ENCODE measurements at regions not wholly inside any gene's neighbourhood (a gene's known extent, or its start where the extent isn't known, plus 50 kb on each side); places are given as distances from the start of the nearest gene placed in this dataset.

GRCh38 chr11:70732023-70732880, 333.9 kb downstream of the CTTN start:
- Histone ChIP-seq H3K4me1 (no peaks in the 10 kb centered on the region), H3K9me3 (no peaks in the 10 kb centered on the region), H3K27me3 (peaks cover 0 to 25% of the 10 kb centered on the region in 2 donors), H3K36me3 (no peaks in the 10 kb centered on the region), H3K27ac (no peak overlapping the region), H3K4me3 (no peak overlapping the region)
- no peak for DNase-seq
- intact Hi-C loops (cut with DNase I; ENCODE audit: low total_unique reads): no loop called here
- no peak for TF ChIP-seq CTCF (IDR thresholded peaks at IDR 0.05)

- no peak for DNase-seq
- Histone ChIP-seq H3K4me3 (no peak overlapping the region), H3K36me3 (no peaks in the 10 kb centered on the region), H3K27me3 (peaks cover 0 to 25% of the 10 kb centered on the region in 2 donors), H3K4me1 (no peaks in the 10 kb centered on the region), H3K27ac (no peak overlapping the region), H3K9me3 (no peaks in the 10 kb centered on the region)
- intact Hi-C loops (cut with DNase I; ENCODE audit: low total_unique reads): no loop called here
- TF ChIP-seq CTCF (IDR thresholded peaks at IDR 0.05): no peak
Measured at GRCh38 chr11:70732881-70733196, 334.5 kb downstream of the CTTN start.

- intact Hi-C loops (cut with DNase I; ENCODE audit: low total_unique reads): no loop called here
- Histone ChIP-seq H3K27me3 (peaks cover 0 to 22% of the 10 kb centered on the region in 2 donors), H3K27ac (no peak overlapping the region), H3K4me1 (no peaks in the 10 kb centered on the region), H3K4me3 (no peak overlapping the region), H3K36me3 (no peaks in the 10 kb centered on the region), H3K9me3 (no peaks in the 10 kb centered on the region)
- TF ChIP-seq CTCF (IDR thresholded peaks at IDR 0.05): no peak
- no peak for DNase-seq
Measured at GRCh38 chr11:70733327-70734325, 335.3 kb downstream of the CTTN start.

- no peak for DNase-seq
- Histone ChIP-seq H3K4me3 (no peak overlapping the region), H3K9me3 (no peaks in the 10 kb centered on the region), H3K36me3 (no peaks in the 10 kb centered on the region), H3K27me3 (peaks cover 0 to 22% of the 10 kb centered on the region in 2 donors), H3K27ac (no peak overlapping the region), H3K4me1 (no peaks in the 10 kb centered on the region)
- TF ChIP-seq CTCF (IDR thresholded peaks at IDR 0.05): no peak
- intact Hi-C loops (cut with DNase I; ENCODE audit: low total_unique reads): no loop called here
Measured at GRCh38 chr11:70734379-70734778, 336.1 kb downstream of the CTTN start.

- no peak for DNase-seq
- no peak overlapping the region for H3K27ac ChIP-seq
- no peaks in the 10 kb centered on the region for H3K4me1 ChIP-seq
- H3K36me3 ChIP-seq: no peaks in the 10 kb centered on the region
- H3K9me3 ChIP-seq: no peaks in the 10 kb centered on the region
- no peak for TF ChIP-seq CTCF (IDR thresholded peaks at IDR 0.05)
- H3K27me3 ChIP-seq: peaks cover 0 to 26% of the 10 kb centered on the region in 2 donors
- H3K4me3 ChIP-seq: no peak overlapping the region
- intact Hi-C loops (cut with DNase I; ENCODE audit: low total_unique reads): no loop called here
Measured at GRCh38 chr11:70734911-70735310, 336.6 kb downstream of the CTTN start.
